ENCODE measurements at regions not wholly inside any gene's neighbourhood (a gene's known extent, or its start where the extent isn't known, plus 50 kb on each side); places are given as distances from the start of the nearest gene placed in this dataset.

GRCh38 chr3:26070854-26071253 lies 281.0 kb downstream of the OXSM start:
- WGBS (ENCODE audit: insufficient coverage, insufficient replicate concordance, low lambda C conversion rate, missing lambda C conversion rate) = 0% methylated on average over 1 of the region's 1 CpG
- Histone ChIP-seq H3K27me3 (replicated peaks in 1 of 2; ENCODE audit: control insufficient read depth in 2 of 2, insufficient read depth in 2 of 2, low read length in 1 of 2) (no peaks in the 10 kb centered on the region), H2AFZ (ENCODE audit: control insufficient read depth, low read depth, low read length) (no peak overlapping the region), H3K4me1 (ENCODE audit: control insufficient read depth, insufficient read depth, low read length) (no peaks in the 10 kb centered on the region), H3K27ac (ENCODE audit: control insufficient read depth, insufficient read depth) (no peak overlapping the region), H3K9ac (ENCODE audit: control insufficient read depth, insufficient read depth, low read length) (no peak overlapping the region), H3K4me3 (no peak overlapping the region), H3K9me3 (replicated peaks; ENCODE audit: control insufficient read depth, insufficient read depth, low read length) (no peaks in the 10 kb centered on the region), H3K79me2 (ENCODE audit: control insufficient read depth, insufficient read depth, low read length) (no peaks in the 10 kb centered on the region), H3K36me3 (ENCODE audit: control insufficient read depth in 2 of 2, insufficient read depth in 2 of 2, low read length in 1 of 2) (no peaks in the 10 kb centered on the region), H4K20me1 (ENCODE audit: control insufficient read depth, insufficient read depth) (no peaks in the 10 kb centered on the region), H3K4me2 (ENCODE audit: control insufficient read depth, insufficient read depth) (no peak overlapping the region)
- ChIA-PET CTCF (interaction anchor here (1.8 kb wide), 1 partner anchor 10 kb away, joined by 6 read pairs; no protein-coding TSS in a partner anchor), POLR2A (no interaction called here), RAD21 (ENCODE audit: unreplicated experiment) (no interaction called here), SMC1A (ENCODE audit: uncharacterized antibody, unreplicated experiment) (interaction anchor here (0.9 kb wide), 1 partner anchor 117 kb away, joined by 3 read pairs; no protein-coding TSS in a partner anchor)
- no peak for ATAC-seq
- intact Hi-C loops (cut with micrococcal nuclease; ENCODE audit: unreplicated experiment) = no loop called here
- no TSS peak for BruUV-seq (replicated peaks)
- in situ Hi-C loops (cut with MboI) = no loop called here
- no peak for DNase-seq (ENCODE audit: low read depth, low spot score)
- FAIRE-seq = no peak
- TF ChIP-seq POLR2AphosphoS2 (IDR thresholded peaks at IDR 0.05; ENCODE audit: low read depth, low read length) (no peak), ATF3 (IDR thresholded peaks at IDR 0.05; ENCODE audit: borderline replicate concordance, extremely low read depth, low read depth, low read length) (no peak), MAX (IDR thresholded peaks at IDR 0.05; ENCODE audit: low read depth, low read length) (no peak), IKZF1 (conservative IDR thresholded peaks at IDR 0.05) (no peak), ZNF217 (IDR thresholded peaks at IDR 0.05) (no peak), LARP7 (IDR thresholded peaks at IDR 0.05) (no peak), POU2F2 (IDR thresholded peaks at IDR 0.05; ENCODE audit: borderline replicate concordance, low read depth, low read length) (no peak), PAX8 (IDR thresholded peaks at IDR 0.05) (no peak), BCL3 (IDR thresholded peaks at IDR 0.05; ENCODE audit: borderline replicate concordance, insufficient read depth, low read depth, low read length, poor library complexity, severe bottlenecking) (no peak), SREBF1 (IDR thresholded peaks at IDR 0.05; ENCODE audit: low read length) (no peak), SMAD5 (IDR thresholded peaks at IDR 0.05; ENCODE audit: low read depth) (no peak), HDAC2 (IDR thresholded peaks at IDR 0.05) (no peak), SMAD1 (IDR thresholded peaks at IDR 0.05; ENCODE audit: low read depth, partially characterized antibody) (no peak), EP300 (IDR thresholded peaks at IDR 0.05; ENCODE audit: borderline replicate concordance in 1 of 2, control insufficient read depth in 1 of 2, low read depth in 2 of 2, low read length in 2 of 2) (no peak), BRCA1 (IDR thresholded peaks at IDR 0.05; ENCODE audit: low read depth, low read length) (no peak), CEBPZ (IDR thresholded peaks at IDR 0.05; ENCODE audit: low read depth, low read length) (no peak)
